ENCODE measurements at regions not wholly inside any gene's neighbourhood (a gene's known extent, or its start where the extent isn't known, plus 50 kb on each side); places are given as distances from the start of the nearest gene placed in this dataset.

DNA sequence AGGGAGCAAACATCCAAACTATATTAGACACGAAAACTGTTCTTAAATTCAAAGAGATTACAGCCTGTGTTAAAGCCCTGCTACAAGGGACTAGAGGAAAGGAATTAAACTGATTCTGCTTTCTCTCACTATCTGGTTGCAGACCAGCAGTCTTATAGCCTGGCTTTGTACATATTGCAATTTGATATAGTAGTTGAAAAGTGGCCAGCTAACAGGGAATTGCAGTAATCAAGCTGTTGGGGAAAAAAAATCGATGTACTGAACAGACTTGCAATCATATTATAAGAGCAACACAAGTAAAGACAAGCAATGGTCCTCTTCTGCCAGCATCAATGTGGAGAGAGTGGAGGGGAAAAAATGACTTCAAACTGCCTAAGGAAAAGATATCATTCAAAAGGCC is 364.4 kb upstream of the EPHA5 start:
- H3K27me3 ChIP-seq, result no peaks in the 10 kb centered on the region
- H3K4me1 ChIP-seq, result no peaks in the 10 kb centered on the region
- H3K27ac ChIP-seq, result no peak overlapping the region
- TF ChIP-seq, protein P1, sequence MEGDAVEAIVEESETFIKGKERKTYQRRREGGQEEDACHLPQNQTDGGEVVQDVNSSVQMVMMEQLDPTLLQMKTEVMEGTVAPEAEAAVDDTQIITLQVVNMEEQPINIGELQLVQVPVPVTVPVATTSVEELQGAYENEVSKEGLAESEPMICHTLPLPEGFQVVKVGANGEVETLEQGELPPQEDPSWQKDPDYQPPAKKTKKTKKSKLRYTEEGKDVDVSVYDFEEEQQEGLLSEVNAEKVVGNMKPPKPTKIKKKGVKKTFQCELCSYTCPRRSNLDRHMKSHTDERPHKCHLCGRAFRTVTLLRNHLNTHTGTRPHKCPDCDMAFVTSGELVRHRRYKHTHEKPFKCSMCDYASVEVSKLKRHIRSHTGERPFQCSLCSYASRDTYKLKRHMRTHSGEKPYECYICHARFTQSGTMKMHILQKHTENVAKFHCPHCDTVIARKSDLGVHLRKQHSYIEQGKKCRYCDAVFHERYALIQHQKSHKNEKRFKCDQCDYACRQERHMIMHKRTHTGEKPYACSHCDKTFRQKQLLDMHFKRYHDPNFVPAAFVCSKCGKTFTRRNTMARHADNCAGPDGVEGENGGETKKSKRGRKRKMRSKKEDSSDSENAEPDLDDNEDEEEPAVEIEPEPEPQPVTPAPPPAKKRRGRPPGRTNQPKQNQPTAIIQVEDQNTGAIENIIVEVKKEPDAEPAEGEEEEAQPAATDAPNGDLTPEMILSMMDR (IDR thresholded peaks at IDR 0.05), result no peak
- ATAC-seq (no peak), DNase-seq (no peak)
- intact Hi-C loops (cut with DNase I), result no loop called here
- H3K9me3 ChIP-seq, result no peaks in the 10 kb centered on the region
- H3K36me3 ChIP-seq, result no peaks in the 10 kb centered on the region
- H3K4me3 ChIP-seq, result no peak overlapping the region

DNA sequence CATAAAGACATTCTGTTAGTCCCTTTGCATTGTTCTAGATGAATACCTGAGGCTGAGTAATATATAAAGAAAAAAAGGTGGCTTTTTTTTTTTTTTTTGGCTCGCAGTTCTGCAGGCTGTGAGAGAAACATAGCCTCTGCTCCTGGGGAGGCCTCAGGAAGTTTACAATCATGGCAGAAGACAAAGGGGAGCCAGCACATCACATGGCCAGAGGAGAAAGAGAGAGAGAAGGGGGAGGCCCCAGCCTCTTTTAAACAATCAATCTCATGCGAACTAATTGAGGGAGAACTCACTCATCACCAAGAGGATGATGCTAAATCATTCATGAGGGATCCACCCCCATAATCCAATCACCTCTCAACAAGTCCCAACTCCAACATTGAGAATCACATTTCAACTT is 364.0 kb upstream of the EPHA5 start:
- intact Hi-C loops (cut with DNase I), result no loop called here
- H3K9me3 ChIP-seq, result no peaks in the 10 kb centered on the region
- H3K36me3 ChIP-seq, result no peaks in the 10 kb centered on the region
- H3K4me3 ChIP-seq, result no peak overlapping the region
- H3K27ac ChIP-seq, result no peak overlapping the region
- H3K4me1 ChIP-seq, result no peaks in the 10 kb centered on the region
- TF ChIP-seq, protein P1 (IDR thresholded peaks at IDR 0.05), result no peak
- no peak for DNase-seq
- no peak for ATAC-seq
- H3K27me3 ChIP-seq, result no peaks in the 10 kb centered on the region

DNA sequence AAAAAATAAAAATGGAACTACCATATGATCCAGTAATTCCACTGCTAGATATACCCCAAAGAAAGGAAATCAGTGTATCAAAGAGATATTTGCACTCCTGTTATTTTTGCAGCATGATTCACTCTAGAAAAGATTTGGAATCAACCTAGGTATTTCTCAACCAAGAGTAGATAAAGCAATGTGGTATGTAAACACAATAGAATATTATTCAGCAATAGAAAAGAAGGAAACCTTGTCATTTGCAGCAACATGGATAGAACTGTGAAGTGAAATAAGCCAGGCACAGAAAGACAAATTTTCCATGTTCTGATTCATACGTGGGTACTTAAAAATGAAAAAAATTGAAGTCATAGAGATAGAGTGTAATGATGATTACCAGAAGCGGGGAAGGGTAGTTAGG is 362.3 kb upstream of the EPHA5 start:
- intact Hi-C loops (cut with DNase I), result no loop called here
- no peak for DNase-seq
- Histone ChIP-seq H3K4me3 (no peak overlapping the region), H3K27ac (no peak overlapping the region), H3K27me3 (no peaks in the 10 kb centered on the region), H3K4me1 (no peaks in the 10 kb centered on the region), H3K9me3 (no peaks in the 10 kb centered on the region), H3K36me3 (no peaks in the 10 kb centered on the region)
- TF ChIP-seq, protein P1 (IDR thresholded peaks at IDR 0.05), result no peak
- ATAC-seq, result no peak

DNA sequence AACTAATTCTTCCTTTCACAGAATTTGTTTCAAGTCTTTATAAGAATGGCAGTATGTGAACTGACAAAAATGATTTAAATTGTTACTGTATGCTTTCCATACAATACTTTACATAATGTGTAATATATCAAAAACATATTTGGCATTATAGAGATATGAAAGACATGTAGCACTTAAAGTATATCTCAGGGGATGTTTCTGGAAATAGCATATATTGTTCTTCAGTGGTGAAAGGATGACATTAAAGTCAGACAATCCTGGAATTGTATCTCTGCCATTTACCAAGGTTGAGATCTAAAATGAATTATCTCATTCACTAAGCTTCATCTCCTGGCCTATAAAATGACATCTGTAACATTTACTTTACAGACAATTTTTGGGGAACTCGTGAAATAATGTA is 358.4 kb upstream of the EPHA5 start:
- DNase-seq (no peak), ATAC-seq (no peak)
- intact Hi-C loops (cut with DNase I), result no loop called here
- H3K4me3 ChIP-seq, result no peak overlapping the region
- H3K27ac ChIP-seq, result no peak overlapping the region
- no peaks in the 10 kb centered on the region for H3K4me1 ChIP-seq
- H3K36me3 ChIP-seq, result no peaks in the 10 kb centered on the region
- TF ChIP-seq, protein P1 (IDR thresholded peaks at IDR 0.05), result no peak
- no peaks in the 10 kb centered on the region for H3K27me3 ChIP-seq
- H3K9me3 ChIP-seq, result peaks cover 0 to 2% of the 10 kb centered on the region in 2 donors

DNA sequence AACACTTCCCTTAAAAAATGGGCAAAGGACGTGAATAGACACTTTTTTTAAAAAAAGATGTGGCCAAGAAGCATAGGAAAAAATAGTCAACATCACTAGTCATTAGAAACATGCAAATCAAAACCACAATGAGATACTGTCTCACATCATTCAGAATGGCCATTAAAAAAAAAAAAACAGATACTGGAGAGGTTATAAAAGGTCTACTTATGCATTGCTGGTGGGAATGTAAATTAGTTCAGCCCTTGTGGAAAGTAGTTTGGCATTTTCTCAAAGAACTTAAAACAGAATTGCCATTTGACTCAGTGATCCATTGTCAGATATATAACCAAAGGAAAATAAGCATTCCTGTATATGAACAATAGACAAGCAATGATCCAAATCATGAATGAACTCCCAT is 352.8 kb upstream of the EPHA5 start:
- ATAC-seq (no peak), DNase-seq (no peak)
- H3K4me3 ChIP-seq, result no peak overlapping the region
- TF ChIP-seq, protein P1 (IDR thresholded peaks at IDR 0.05), result no peak
- H3K27me3 ChIP-seq, result no peaks in the 10 kb centered on the region
- no peaks in the 10 kb centered on the region for H3K4me1 ChIP-seq
- intact Hi-C loops (cut with DNase I), result no loop called here
- peaks cover 0 to 14% of the 10 kb centered on the region in 2 donors for H3K9me3 ChIP-seq
- H3K27ac ChIP-seq, result no peak overlapping the region
- H3K36me3 ChIP-seq, result no peaks in the 10 kb centered on the region
